ENCODE measurements at regions not wholly inside any gene's neighbourhood (a gene's known extent, or its start where the extent isn't known, plus 50 kb on each side); places are given as distances from the start of the nearest gene placed in this dataset.

DNA sequence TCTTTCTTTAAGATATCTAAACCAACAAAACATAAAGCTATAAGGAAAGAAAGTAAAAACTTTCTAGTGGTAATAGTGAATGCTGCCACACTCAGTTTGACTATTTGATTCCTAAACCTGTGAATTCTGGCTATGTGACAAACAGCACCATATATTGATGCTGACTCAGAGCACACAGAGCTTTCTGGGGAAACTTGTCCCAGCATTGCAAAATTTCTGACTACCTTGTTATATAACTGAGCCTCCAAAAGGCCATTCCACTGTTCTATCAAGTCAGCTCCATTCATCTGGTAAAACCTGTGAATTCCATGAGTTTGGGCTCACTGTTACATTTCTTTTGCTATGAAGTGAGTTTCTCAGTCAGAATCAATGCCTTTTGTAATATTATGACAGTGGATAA is 1229.7 kb downstream of the PCDH18 start:
- no peak for DNase-seq (ENCODE audit: low read depth in 3 of 3)

DNA sequence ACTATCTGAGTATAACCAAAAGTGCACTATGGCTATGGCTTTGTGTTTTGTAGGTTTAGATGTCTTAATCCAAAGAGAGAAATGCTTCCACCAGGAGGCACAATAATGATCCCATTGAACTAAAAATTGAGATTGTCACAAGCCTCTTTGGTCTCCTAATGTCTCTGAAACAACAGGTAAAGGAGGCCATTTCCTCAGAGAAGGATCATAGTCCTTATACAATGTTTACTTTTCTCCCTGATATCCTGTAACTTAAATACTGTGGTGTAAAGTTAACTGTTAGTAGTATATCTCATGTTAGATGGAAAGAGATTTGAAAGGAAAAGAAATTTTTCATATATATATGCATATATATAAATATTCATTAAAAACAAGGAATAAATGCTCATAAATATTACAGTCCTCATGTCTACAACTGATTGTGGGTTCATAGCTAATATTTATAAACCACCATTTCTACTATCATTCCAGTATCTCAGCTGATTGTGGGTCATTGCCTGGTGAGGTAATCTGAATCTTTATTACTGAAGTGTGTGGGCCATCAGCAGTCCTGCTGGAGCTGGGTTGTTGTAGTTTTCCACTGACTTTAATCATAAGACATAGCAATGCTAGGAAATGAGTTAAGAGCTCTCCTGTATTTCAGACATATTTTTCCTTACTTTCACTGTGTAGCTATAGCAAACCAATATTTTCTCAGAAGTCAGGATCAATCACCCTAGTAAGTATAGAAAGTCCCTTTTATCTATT is 1230.4 kb downstream of the PCDH18 start:
- DNase-seq (ENCODE audit: low read depth in 3 of 3) = no peak

DNA sequence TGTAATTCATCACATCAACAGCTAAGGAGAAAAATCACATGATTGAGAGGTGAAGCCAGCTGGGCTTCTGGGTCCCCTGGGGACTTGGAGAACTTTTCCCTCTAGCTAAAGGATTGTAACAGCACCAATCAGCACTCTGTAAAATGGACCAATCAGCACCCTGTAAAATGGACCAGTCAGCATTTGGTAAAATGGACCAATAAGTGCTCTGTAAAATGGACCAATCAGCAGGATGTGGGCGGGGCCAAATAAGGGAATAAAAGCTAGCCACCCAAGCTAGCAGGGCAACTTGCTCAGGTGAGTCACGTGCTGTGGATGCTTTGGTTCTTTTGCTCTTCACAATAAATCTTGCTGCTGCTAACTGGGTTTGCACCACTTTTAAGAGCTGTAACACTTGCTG is 1248.3 kb downstream of the PCDH18 start:
- DNase-seq (ENCODE audit: low read depth in 3 of 3) = no peak

DNA sequence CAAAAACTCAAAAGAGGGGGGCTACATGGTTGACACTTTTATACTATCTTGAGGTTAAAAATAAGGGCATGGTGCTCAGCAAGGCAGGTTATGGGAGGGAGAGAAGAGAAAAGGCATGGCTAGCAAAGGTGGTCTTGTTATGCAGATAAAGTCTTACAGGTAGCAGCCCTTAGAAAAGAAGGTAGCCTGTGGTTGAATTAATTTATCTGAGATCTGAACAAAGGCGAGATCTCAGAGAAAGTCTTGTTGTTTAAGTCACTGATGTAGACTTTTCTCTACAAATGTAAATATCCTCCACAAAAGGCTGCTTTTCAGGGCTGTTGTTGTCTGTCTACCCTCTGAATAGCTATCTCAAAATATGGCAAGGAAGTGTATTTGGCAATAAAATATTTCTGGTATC is 1250.4 kb downstream of the PCDH18 start:
- DNase-seq (ENCODE audit: low read depth in 3 of 3) = no peak

DNA sequence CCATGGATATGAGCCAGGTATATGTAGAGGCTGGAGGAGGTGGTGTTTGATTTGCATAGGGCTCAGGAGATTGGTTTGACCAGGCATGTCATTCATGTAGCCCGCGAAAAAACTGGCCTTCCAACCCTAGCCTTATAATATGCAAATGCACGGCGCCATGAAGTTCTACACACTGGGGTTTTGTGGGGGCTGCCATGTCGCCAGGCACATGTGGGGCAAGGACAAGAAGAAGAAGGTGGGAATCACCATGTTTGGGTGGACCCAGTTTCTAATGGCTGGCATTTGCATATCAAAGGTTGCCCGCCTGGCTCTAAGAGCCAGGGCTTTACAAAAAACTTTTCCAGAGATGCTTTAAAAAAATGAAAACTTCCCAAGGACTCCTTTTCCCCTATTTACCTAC is 1251.0 kb downstream of the PCDH18 start:
- DNase-seq (ENCODE audit: low read depth in 3 of 3) = no peak

DNA sequence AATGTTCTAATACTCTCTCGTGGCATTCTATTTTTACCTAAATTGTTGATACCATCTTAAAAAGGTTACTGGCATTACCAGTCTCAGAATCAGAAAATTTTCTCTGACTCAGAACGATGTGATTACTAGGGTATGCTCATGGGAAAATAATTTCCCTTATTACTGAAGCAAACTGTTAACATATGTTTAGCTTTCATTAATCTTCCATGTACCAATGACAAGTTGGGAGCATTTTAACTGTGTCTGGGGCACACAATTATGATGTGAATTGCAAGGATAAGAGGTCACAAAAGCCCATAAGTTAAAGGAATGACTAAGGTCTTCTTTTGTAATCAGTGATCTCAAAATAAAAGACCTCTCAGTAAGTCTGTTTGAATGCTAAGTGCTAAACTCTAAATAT is 1254.6 kb downstream of the PCDH18 start:
- no peak for DNase-seq (ENCODE audit: low read depth in 3 of 3)

DNA sequence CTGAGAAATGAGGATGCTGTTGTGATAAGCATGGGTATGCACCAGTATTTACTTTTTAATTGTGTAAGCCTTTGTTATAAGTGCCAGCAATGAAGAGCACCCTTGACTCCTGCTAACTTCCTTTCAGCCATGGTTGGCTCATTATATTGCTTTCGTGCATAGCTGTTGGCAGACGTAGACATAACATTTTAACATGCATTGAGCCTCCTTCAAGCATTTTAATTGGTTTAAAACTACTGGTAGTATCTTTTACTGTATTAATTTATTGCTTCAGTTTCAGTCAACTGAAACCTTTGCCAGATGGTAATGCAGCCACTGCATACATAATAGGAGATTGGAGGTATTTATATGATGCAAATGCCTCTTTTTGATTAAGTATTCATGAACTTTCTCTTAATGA is 1285.4 kb downstream of the PCDH18 start:
- no peak for DNase-seq (ENCODE audit: low read depth in 3 of 3)

DNA sequence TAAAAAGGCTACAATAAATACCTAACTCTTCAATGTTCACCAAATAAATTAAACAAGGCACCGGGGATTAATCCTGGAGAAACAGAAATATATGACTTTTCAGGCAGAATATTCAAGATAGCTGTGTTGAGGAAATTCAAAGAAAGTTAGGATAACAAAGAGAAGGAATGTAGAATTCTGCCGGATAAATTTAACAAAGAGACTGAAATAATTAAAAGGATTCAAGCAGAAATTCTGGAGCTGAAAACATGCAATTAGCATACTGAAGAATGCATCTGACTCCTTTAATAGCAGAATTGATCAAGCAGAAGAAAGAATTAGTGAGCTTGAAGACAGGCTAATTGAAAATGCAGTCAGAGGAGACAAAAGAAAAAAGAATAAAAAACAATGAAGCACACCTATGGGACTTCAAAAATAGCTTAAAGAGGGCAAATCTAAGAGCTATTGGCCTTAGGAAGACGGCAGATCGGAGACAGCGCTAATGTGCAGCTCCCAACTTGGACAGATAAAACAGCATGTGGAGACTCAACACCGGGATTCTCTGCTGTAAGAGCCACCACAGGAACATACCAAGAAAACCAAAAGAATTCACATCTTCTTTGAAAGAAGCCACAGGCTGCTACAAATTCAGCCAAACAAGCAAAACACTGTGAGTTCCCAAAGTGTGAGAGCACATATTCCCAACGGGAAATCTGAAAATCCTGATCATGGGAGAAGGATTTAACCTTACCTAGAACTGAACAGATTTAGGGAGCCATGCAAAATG is 1290.9 kb downstream of the PCDH18 start:
- DNase-seq (ENCODE audit: low read depth in 3 of 3) = no peak

DNA sequence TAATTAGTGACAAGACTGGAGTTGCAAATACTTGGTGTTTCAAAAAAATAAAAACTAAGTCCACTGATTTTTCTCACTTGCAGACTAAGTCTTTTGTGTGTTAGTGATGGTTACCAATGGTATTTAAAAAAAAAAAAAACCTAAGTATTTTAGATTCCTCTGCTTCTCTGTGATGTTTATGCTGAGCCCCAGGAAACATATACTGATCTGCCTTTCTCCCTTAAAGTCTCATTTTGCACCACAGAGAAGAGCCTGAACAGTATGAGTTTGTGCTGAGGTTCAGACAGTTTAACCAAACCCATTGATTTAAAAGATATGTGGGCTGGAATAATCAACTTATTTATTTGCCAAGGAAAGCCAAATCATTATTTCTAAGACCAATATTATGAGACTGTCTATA is 1305.0 kb downstream of the PCDH18 start:
- no peak for DNase-seq (ENCODE audit: low read depth in 3 of 3)

DNA sequence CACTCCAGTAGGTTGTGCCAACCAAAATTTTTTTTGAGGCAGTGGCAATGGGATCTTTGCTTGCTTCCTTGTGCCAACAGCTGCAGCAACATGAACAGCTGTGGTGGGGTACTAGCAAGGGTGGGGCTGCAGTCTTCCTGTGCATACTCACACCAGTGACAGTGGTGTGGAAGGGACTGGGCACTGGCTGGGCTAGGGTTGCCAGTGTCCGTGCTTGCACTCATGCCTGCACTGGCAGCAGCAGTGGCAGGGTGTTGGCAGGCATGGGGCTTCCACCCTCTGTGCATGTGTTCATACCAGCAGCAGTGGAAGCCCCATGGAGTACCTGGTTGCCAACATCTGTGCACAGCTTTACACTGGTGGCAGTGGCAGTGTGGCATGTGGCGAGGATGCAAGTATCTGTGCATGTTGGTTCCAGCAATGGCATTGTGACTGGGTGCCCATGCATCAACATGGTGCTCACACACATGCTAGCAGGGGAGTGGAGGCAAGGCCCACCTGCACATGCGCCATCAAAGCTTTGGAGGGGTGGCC is 1312.6 kb downstream of the PCDH18 start:
- no peak for DNase-seq (ENCODE audit: low read depth in 3 of 3)

DNA sequence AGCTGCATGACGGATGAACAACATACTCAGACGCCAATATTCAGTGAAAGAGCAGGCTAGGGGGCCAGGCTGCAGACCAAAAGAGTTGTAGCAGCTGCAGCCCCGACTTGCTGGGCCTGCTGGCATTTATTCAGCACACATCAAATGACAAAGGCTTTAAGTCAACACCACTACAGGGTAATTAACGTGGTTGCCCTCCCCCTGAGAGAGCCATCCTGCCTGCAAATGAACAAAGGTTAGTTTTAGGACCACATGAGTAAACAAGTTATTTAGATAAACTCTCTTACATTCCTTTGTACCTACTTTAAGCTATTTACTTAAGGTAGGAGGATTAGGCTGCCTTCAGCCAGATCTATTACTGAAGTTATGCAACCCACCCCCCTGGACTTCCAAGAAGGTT is 1329.1 kb downstream of the PCDH18 start:
- no peak for DNase-seq (ENCODE audit: low read depth in 3 of 3)

DNA sequence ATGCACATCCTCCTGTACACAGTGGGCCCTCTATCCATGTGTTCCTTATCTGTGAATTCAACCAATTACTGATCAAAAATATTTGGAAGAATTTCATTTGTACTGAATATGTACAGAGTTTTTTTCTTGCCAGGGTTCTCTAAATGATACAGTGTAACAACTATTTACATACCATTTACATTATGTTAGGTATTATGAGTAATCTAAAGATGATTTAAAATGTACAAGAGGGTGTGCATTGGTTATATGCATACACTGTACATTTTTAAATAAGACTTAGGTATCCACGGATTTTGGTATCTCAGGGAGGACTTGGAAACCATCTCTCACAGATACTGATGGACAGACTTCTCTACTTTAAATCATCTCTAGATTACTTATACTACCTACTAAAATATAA is 1333.9 kb downstream of the PCDH18 start:
- no peak for DNase-seq (ENCODE audit: low read depth in 3 of 3)

DNA sequence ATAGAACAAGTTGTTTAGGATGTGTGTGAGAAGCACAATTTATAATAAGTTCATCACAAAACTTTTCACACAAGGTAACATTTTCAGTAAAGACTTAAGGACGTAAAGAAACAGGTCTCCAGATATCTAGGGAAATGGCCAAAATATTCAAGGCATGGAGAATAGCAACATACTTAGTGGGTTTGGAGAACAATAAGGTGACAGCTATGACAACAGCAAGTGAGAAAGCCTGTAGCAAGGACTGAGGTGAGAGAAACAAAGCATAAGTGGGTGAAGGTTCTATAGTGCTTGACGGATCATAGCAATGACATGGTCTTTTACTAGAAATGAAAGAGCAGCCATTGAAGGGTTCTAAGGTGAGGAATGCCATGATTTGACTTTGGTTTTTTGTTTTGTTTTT is 1337.3 kb downstream of the PCDH18 start:
- no peak for DNase-seq (ENCODE audit: low read depth in 3 of 3)

DNA sequence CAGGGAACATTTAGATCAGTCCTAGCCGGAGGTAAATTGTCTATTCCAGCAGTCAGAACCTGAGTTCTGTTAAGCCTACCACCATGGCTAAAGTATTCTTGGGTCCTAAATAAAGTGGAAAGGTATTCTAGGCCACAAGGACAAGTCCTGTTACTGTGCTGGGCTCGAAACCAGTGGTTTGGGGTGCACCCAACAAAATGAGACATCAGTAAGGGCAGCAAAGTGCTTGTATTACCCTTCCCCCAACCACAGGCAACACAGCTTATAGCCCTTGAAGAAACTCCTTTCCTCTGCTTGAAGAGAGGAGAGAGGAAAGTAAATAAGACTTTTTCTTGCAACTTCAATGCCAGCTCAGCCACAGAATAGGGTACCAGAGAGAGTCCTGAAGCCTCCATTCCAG is 1345.6 kb downstream of the PCDH18 start:
- no peak for DNase-seq (ENCODE audit: low read depth in 3 of 3)

DNA sequence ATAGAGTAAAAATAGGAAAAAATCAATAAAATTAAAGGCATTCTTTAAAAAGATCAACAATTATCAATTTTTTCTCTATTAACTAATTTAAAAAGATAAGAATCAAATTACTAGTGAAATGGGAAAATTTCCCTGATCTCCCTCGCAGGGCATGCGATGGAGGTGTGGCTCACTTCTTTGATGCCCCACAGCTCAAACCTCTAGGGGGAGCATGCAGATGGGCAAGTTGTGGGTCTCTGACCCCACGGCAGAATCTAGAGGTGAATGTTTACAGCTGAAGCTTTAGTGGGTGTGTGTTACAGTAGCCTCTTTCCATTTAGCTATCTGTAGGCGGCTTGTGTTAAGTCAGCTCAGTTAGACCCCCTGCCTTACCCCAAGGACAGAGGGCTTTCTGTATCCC is 1348.8 kb downstream of the PCDH18 start:
- DNase-seq (ENCODE audit: low read depth in 3 of 3) = no peak

DNA sequence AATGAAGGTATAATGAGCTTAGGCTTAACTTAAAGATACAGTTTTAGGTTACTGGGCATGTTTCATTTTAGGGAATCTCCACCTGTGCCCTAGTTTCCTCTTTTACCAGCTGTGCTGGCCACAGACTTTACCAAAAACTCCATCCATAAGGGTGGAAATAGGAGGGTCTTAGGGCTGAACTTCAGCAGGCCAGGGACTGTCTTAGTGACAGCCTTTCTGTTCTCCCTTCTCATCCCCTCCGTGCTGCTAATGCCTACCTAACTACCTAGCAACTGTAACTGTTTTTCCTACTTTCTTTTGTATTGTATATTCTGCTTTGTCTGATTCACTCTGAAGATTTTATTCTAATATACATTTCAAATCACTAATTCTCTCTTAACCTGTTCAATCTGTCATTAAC is 1375.3 kb downstream of the PCDH18 start:
- DNase-seq (ENCODE audit: low read depth in 3 of 3) = no peak

DNA sequence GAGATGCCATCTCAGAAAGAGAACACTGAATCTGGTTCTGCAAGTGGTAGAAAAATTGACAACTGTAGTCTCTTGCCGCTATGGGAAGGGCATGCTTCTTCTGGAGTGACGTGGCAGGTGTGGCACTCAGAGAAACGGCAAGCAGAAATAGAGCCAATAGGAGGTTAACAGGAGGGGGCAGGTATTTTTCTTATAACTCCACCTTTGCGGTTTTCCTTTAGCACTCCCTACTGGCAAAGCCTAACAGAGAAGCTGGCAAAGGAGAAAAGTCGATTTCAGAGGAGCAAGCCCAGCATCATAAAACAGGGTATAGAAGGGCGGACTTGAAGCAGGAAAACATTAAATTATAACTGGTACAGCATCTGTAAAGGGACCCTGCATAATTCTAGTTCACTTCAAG is 1382.2 kb downstream of the PCDH18 start:
- no peak for DNase-seq (ENCODE audit: low read depth in 3 of 3)

DNA sequence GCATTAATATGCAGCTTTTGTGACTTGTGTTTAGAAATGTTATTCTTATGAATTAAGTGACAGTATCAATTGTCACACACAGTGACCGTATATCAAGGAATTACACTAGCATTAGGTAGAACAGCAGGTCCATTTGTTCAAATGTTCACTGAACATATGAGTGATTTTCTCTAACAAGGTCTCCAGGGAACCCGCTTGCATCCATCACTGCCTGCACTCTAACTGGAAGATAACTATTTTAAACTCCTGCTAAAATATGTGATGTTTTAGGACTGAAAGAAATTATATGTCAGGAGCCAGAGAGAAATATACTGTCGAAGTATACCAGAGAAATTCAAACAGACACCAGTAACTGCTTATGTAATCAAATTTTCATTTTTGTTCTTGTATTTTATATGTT is 1395.7 kb downstream of the PCDH18 start:
- no peak for DNase-seq (ENCODE audit: low read depth in 3 of 3)

DNA sequence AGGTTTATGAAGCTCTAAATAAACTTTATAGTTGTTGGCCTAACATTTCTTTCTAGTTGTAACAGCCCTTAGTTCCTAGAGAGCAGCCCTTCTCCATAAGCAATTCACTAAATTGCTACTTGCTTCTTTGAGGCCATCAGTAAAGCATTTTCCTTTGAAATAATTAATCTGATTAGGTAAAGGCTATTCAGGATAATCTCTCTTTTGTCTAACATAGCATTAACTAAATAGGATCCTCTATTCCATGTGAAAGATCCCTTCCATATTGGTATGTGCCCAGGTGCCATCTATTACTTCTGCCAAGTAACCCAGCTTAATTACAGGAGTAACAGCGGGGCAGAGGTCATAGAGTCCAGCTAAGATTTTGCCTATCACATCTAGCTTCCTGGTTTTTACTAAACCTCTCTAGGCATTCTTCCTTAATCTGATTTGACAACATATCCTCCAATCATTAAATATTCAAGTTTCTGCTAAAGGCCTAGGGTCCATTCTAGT is 1408.0 kb downstream of the PCDH18 start:
- DNase-seq (ENCODE audit: low read depth in 3 of 3) = no peak

DNA sequence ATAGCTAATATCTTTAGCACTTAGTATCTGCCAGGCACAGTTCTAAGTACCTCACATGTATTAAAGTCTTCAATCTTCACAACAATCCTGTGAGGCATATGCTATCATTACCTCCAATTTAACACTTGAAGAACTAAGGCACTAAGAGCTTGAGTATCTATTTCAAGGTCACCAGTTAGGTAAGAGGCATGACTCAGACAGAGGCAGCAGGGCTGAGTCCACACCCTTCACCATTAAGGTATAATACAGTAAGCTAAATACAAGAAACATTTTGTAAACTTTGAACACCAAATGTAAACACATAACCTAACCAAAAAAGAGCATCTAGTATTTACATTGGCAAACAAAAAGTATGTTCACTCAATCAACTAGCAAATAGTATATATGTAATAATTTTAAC is 1410.9 kb downstream of the PCDH18 start:
- no peak for DNase-seq (ENCODE audit: low read depth in 3 of 3)

DNA sequence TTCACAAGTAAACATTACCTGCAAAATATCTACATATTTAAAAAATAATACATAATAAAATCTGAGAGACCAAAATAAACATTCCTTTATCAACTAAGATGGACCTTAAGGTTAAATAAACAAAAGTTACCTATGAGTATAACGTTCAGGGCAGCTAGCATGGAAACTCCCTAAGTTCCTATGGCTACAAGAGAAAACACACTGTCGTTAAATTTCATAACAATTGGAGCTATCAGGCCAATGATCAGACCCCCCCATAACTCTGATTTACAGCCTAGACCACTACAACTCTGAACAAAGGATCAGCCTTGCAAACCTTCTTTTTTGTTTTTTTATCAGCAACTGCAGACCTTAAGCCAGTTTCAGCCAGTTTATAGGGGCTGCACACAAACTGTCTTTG is 1418.4 kb downstream of the PCDH18 start:
- no peak for DNase-seq (ENCODE audit: low read depth in 3 of 3)

DNA sequence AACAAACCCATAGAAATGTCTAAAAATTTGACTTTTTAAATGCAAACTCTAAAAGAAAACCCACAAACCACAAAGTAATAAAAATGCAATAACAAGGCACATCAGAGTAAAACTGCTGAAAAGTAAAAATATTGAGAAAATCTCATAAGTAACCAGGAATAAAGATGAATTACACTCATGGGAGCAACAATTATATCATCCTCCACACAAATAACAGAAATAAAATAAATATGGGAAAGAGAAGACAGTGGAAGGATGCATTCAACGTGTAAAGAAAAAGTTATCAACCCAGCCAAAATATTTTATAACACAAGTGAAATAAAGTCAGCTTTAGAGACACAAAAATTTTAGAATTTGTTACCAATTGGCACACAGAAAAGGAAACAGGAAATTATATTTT is 1420.2 kb downstream of the PCDH18 start:
- no peak for DNase-seq (ENCODE audit: low read depth in 3 of 3)

DNA sequence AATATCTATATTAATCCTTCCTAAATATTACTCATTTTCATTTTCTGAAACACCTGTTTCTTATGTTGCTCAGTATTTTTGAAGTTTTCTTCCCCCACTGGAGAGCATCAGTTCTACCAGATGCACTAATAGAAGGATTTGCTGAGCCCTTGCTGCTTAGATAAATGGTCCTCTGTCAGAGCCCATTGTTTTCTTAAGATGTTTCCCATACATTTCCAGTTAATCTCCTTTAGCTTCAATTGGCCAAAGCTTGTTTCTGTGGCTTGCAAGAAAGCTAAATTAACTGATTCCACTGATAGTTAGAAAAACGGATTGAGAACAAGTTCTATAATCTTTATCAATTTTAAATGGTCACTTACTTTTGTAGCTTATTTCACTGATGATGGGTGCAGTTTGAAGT is 1425.5 kb downstream of the PCDH18 start:
- no peak for DNase-seq (ENCODE audit: low read depth in 3 of 3)
